ENCODE measurements at regions not wholly inside any gene's neighbourhood (a gene's known extent, or its start where the extent isn't known, plus 50 kb on each side); places are given as distances from the start of the nearest gene placed in this dataset.

DNA sequence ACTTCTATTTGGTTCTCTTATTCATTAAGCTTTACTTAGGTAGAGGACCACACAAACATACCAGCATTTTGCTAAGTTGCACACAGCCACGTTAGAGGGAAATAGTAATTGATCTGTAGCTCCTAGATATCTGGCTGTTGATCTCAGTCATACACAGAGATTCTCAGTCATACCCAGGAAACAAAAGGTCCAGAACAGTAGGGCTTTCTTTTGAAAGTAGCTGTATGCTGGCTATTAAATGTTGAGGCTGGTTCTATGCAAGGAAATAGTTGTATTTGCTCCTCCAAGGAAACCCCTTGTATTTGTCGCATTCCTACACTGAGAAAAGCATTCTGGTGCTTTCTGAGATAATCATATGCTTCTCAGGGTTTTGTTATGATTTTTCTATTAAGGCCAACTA is 523.8 kb downstream of the SOX2 start:
- TF ChIP-seq, protein P1, sequence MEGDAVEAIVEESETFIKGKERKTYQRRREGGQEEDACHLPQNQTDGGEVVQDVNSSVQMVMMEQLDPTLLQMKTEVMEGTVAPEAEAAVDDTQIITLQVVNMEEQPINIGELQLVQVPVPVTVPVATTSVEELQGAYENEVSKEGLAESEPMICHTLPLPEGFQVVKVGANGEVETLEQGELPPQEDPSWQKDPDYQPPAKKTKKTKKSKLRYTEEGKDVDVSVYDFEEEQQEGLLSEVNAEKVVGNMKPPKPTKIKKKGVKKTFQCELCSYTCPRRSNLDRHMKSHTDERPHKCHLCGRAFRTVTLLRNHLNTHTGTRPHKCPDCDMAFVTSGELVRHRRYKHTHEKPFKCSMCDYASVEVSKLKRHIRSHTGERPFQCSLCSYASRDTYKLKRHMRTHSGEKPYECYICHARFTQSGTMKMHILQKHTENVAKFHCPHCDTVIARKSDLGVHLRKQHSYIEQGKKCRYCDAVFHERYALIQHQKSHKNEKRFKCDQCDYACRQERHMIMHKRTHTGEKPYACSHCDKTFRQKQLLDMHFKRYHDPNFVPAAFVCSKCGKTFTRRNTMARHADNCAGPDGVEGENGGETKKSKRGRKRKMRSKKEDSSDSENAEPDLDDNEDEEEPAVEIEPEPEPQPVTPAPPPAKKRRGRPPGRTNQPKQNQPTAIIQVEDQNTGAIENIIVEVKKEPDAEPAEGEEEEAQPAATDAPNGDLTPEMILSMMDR (IDR thresholded peaks at IDR 0.05): no peak
- no peak for TF ChIP-seq POLR2A (IDR thresholded peaks at IDR 0.05)

All from prostate gland (tissue), 2 donors.